ENCODE measurements at regions not wholly inside any gene's neighbourhood (a gene's known extent, or its start where the extent isn't known, plus 50 kb on each side); places are given as distances from the start of the nearest gene placed in this dataset.
A peak's percentile ranks its signal among the peaks of the same experiment; 100 is the strongest.

- TF ChIP-seq HDGF (IDR thresholded peaks at IDR 0.05; ENCODE audit: borderline replicate concordance) = no peak
- TF ChIP-seq L3MBTL2 (conservative IDR thresholded peaks at IDR 0.05) = no peak
- TF ChIP-seq SUZ12 (IDR thresholded peaks at IDR 0.05) = no peak
- TF ChIP-seq FOXM1 (IDR thresholded peaks at IDR 0.05; ENCODE audit: borderline replicate concordance) = no peak
- no peak for TF ChIP-seq ARNT (IDR thresholded peaks at IDR 0.05)
- TF ChIP-seq TARDBP (IDR thresholded peaks at IDR 0.05) = no peak
- TF ChIP-seq CTBP1 (IDR thresholded peaks at IDR 0.05; ENCODE audit: borderline replicate concordance) = no peak
- TF ChIP-seq FOXK2 (IDR thresholded peaks at IDR 0.05) = no peak
- no peak for TF ChIP-seq NFRKB (IDR thresholded peaks at IDR 0.05)
- TF ChIP-seq BHLHE40 (IDR thresholded peaks at IDR 0.05; ENCODE audit: borderline replicate concordance) = no peak
- TF ChIP-seq ELF4 (IDR thresholded peaks at IDR 0.05) = no peak
- no peak for TF ChIP-seq FOXA1 (IDR thresholded peaks at IDR 0.05)
- no peak for TF ChIP-seq SP1 (IDR thresholded peaks at IDR 0.05)
- no peak for TF ChIP-seq ZNF384 (IDR thresholded peaks at IDR 0.05)
- TF ChIP-seq LEF1 (IDR thresholded peaks at IDR 0.05; ENCODE audit: borderline replicate concordance) = no peak
- no peak for TF ChIP-seq PKNOX1 (IDR thresholded peaks at IDR 0.05)
- no peak for DNase-seq (ENCODE audit: extremely low spot score)
- POLR2A ChIA-PET = no interaction called here
- CTCF ChIA-PET = no interaction called here
Measured at GRCh38 chr11:80412604-80413003, 971.8 kb upstream of the TENM4 start.

GRCh38 chr11:80393210-80393609 is 952.4 kb upstream of the TENM4 start:
- POLR2A ChIA-PET = no interaction called here
- DNase-seq (ENCODE audit: extremely low spot score) = no peak
- TF ChIP-seq LEF1 (IDR thresholded peaks at IDR 0.05; ENCODE audit: borderline replicate concordance) (no peak), SUZ12 (IDR thresholded peaks at IDR 0.05) (no peak), NFRKB (IDR thresholded peaks at IDR 0.05) (no peak), PKNOX1 (IDR thresholded peaks at IDR 0.05) (peak; percentile 24; the same call in 1 of the 2 replicates), ELF4 (IDR thresholded peaks at IDR 0.05) (no peak), TARDBP (IDR thresholded peaks at IDR 0.05) (no peak), FOXK2 (IDR thresholded peaks at IDR 0.05) (no peak)
- CTCF ChIA-PET = no interaction called here

GRCh38 chr11:80390505-80390904 is 949.7 kb upstream of the TENM4 start:
- no peak for DNase-seq (ENCODE audit: extremely low spot score)
- ChIA-PET POLR2A (no interaction called here), CTCF (interaction anchor here (0.8 kb wide), 1 partner anchor 236 kb away, joined by 3 read pairs; no protein-coding TSS in a partner anchor)
- TF ChIP-seq BHLHE40 (IDR thresholded peaks at IDR 0.05; ENCODE audit: borderline replicate concordance) = no peak
- no peak for TF ChIP-seq LEF1 (IDR thresholded peaks at IDR 0.05; ENCODE audit: borderline replicate concordance)
- no peak for TF ChIP-seq CTBP1 (IDR thresholded peaks at IDR 0.05; ENCODE audit: borderline replicate concordance)
- no peak for TF ChIP-seq TARDBP (IDR thresholded peaks at IDR 0.05)
- no peak for TF ChIP-seq ARNT (IDR thresholded peaks at IDR 0.05)
- no peak for TF ChIP-seq NFRKB (IDR thresholded peaks at IDR 0.05)
- TF ChIP-seq FOXK2 (IDR thresholded peaks at IDR 0.05) = no peak
- TF ChIP-seq FOXA1 (IDR thresholded peaks at IDR 0.05) = no peak
- TF ChIP-seq SUZ12 (IDR thresholded peaks at IDR 0.05) = no peak
- no peak for TF ChIP-seq L3MBTL2 (conservative IDR thresholded peaks at IDR 0.05)
- no peak for TF ChIP-seq SP1 (IDR thresholded peaks at IDR 0.05)
- TF ChIP-seq FOXM1 (IDR thresholded peaks at IDR 0.05; ENCODE audit: borderline replicate concordance) = no peak
- TF ChIP-seq ELF4 (IDR thresholded peaks at IDR 0.05) = no peak
- TF ChIP-seq HDGF (IDR thresholded peaks at IDR 0.05; ENCODE audit: borderline replicate concordance) = no peak
- no peak for TF ChIP-seq ZNF384 (IDR thresholded peaks at IDR 0.05)
- TF ChIP-seq PKNOX1 (IDR thresholded peaks at IDR 0.05) = no peak

DNA sequence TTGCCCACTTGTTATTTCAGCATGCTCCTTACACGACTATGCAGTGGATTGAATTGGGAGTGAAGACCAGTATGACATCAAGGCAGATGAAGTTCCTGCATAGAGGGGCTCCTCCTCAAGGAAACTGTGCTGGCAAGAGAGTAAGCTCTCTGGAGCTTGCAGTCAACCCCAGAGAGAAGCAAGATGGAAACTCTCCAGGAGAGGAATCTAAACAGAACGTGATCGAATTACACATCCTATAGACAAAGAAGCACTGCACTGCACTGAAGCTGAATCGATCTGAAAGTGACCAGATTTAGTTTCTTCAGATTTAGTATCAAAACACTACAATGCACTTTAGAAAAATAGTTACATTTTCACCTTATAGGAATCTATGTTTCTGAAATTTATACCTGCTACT is 947.7 kb upstream of the TENM4 start:
- TF ChIP-seq PKNOX1 (IDR thresholded peaks at IDR 0.05) (no peak), CTBP1 (IDR thresholded peaks at IDR 0.05; ENCODE audit: borderline replicate concordance) (no peak), FOXM1 (IDR thresholded peaks at IDR 0.05; ENCODE audit: borderline replicate concordance) (no peak), ZNF384 (IDR thresholded peaks at IDR 0.05) (no peak), TARDBP (IDR thresholded peaks at IDR 0.05) (no peak), SP1 (IDR thresholded peaks at IDR 0.05) (no peak), ARNT (IDR thresholded peaks at IDR 0.05) (no peak), HDGF (IDR thresholded peaks at IDR 0.05; ENCODE audit: borderline replicate concordance) (no peak), NFRKB (IDR thresholded peaks at IDR 0.05) (no peak), SUZ12 (IDR thresholded peaks at IDR 0.05) (no peak), FOXK2 (IDR thresholded peaks at IDR 0.05) (no peak), FOXA1 (IDR thresholded peaks at IDR 0.05) (no peak)
- ChIA-PET CTCF (no interaction called here), POLR2A (no interaction called here)
- no peak for DNase-seq (ENCODE audit: extremely low spot score)

GRCh38 chr11:80388130-80388529 is 947.3 kb upstream of the TENM4 start:
- DNase-seq (ENCODE audit: extremely low spot score) = no peak
- TF ChIP-seq NFRKB (IDR thresholded peaks at IDR 0.05) (no peak), SP1 (IDR thresholded peaks at IDR 0.05) (no peak), FOXM1 (IDR thresholded peaks at IDR 0.05; ENCODE audit: borderline replicate concordance) (no peak), ZNF384 (IDR thresholded peaks at IDR 0.05) (no peak), L3MBTL2 (conservative IDR thresholded peaks at IDR 0.05) (no peak), FOXA1 (IDR thresholded peaks at IDR 0.05) (no peak)
- POLR2A ChIA-PET = no interaction called here
- CTCF ChIA-PET = no interaction called here

DNA sequence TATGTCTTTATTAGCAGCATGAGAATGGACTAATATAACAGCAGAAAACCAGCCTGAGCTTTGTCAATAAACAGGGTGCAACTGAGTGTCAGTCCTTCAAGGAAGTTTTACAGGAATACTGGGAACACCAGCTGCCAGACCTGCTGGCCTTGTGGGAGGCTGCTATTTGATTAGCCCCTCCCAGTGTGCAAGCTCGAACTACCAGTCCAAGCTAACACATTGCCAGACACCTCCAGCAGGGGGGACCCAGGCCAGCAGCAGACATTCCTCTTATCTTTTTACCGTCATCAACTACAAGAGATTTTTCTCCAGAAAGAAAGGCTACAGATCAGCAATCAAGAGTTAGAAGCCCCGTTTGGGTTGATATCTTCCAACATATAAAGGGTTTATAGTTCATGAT is 942.8 kb upstream of the TENM4 start:
- DNase-seq (ENCODE audit: extremely low spot score) = peak; percentile 12

More for the DNA sequence above, 942.8 kb upstream of the TENM4 start:
- no peak for TF ChIP-seq CTBP1 (IDR thresholded peaks at IDR 0.05; ENCODE audit: borderline replicate concordance)
- TF ChIP-seq FOXM1 (IDR thresholded peaks at IDR 0.05; ENCODE audit: borderline replicate concordance) = no peak
- no peak for TF ChIP-seq ELF4 (IDR thresholded peaks at IDR 0.05)
- no peak for TF ChIP-seq LEF1 (IDR thresholded peaks at IDR 0.05; ENCODE audit: borderline replicate concordance)
- TF ChIP-seq ARNT (IDR thresholded peaks at IDR 0.05) = no peak
- no peak for TF ChIP-seq SP1 (IDR thresholded peaks at IDR 0.05)
- TF ChIP-seq PKNOX1 (IDR thresholded peaks at IDR 0.05) = no peak
- TF ChIP-seq ZNF384 (IDR thresholded peaks at IDR 0.05) = no peak
- TF ChIP-seq TARDBP (IDR thresholded peaks at IDR 0.05) = no peak
- TF ChIP-seq FOXK2 (IDR thresholded peaks at IDR 0.05) = no peak
- no peak for TF ChIP-seq FOXA1 (IDR thresholded peaks at IDR 0.05)
- TF ChIP-seq NFRKB (IDR thresholded peaks at IDR 0.05) = no peak
- no peak for TF ChIP-seq L3MBTL2 (conservative IDR thresholded peaks at IDR 0.05)
- TF ChIP-seq HDGF (IDR thresholded peaks at IDR 0.05; ENCODE audit: borderline replicate concordance) = no peak
- no peak for TF ChIP-seq BHLHE40 (IDR thresholded peaks at IDR 0.05; ENCODE audit: borderline replicate concordance)
- TF ChIP-seq SUZ12 (IDR thresholded peaks at IDR 0.05) = no peak
- ChIA-PET CTCF (no interaction called here), POLR2A (no interaction called here)
